Lower leg skin (tissue), 4 donors: ENCODE measurements at regions not wholly inside any gene's neighbourhood (a gene's known extent, or its start where the extent isn't known, plus 50 kb on each side); places are given as distances from the start of the nearest gene placed in this dataset.

Experiments
- DNase-seq, 2 donors: peaks; one replicate each; pipeline ENCODE4 v3.0.0-alpha.2; 2019; ENCODE audit warnings: low spot score in 2 of 2
- H3K4me3 ChIP-seq: fragments of 200-600 bp; sonication (generic); 2 replicates; pipeline ENCODE4 v1.5.1; 2017; ENCODE audit warnings: mild to moderate bottlenecking, low read depth; ENCODE audit not compliant: poor library complexity, severe bottlenecking
- POLR2A ChIP-seq, 2 donors: fragments of 450-650 bp; IDR thresholded peaks; one replicate each; pipeline ENCODE4 v1.6.1; 2016 to 2017; ENCODE audit warnings: antibody characterized with exemption in 2 of 2, mild to moderate bottlenecking in 1 of 2, moderate library complexity in 1 of 2
- WGBS, 2 donors: methylation state at CpG; one replicate each; pipeline ENCODE4 v1.1.5; 2018; 5-methylcytosine and 5-hydroxymethylcytosine counted together
- intact Hi-C: fragments of 100-400 bp; cut with DNase I; formaldehyde crosslinking; loops from one replicate; pipeline ENCODE4 v1.15.0; 2023; ENCODE audit warnings: low total_unique reads
- TF ChIP-seq, protein P1 (sequence below), 3 donors: fragments of 450-650 bp; IDR thresholded peaks; one replicate each; pipeline ENCODE4 v1.5.1; 2016; ENCODE audit warnings: antibody characterized with exemption in 3 of 3, mild to moderate bottlenecking in 3 of 3, moderate library complexity in 2 of 3

GRCh38 chrX:20593402-20593801 lies 326.7 kb upstream of the RPS6KA3 start:
- TF ChIP-seq, protein P1, sequence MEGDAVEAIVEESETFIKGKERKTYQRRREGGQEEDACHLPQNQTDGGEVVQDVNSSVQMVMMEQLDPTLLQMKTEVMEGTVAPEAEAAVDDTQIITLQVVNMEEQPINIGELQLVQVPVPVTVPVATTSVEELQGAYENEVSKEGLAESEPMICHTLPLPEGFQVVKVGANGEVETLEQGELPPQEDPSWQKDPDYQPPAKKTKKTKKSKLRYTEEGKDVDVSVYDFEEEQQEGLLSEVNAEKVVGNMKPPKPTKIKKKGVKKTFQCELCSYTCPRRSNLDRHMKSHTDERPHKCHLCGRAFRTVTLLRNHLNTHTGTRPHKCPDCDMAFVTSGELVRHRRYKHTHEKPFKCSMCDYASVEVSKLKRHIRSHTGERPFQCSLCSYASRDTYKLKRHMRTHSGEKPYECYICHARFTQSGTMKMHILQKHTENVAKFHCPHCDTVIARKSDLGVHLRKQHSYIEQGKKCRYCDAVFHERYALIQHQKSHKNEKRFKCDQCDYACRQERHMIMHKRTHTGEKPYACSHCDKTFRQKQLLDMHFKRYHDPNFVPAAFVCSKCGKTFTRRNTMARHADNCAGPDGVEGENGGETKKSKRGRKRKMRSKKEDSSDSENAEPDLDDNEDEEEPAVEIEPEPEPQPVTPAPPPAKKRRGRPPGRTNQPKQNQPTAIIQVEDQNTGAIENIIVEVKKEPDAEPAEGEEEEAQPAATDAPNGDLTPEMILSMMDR (IDR thresholded peaks at IDR 0.05): no peak
- no peak for TF ChIP-seq POLR2A (IDR thresholded peaks at IDR 0.05)
- intact Hi-C loops: no loop called here
- no peak for DNase-seq
- H3K4me3 ChIP-seq: no peak overlapping the region
- WGBS, 2 donors: 83 to 92% methylated on average over 1 to 2 of the region's 2 CpGs

- 82 to 85% methylated on average over 2 of the region's 2 CpGs for WGBS, 2 donors
- intact Hi-C loops: no loop called here
- no peak for TF ChIP-seq POLR2A (IDR thresholded peaks at IDR 0.05)
- TF ChIP-seq, protein P1 (IDR thresholded peaks at IDR 0.05): no peak
These were observed 324.5 kb upstream of the RPS6KA3 start for GRCh38 chrX:20591246-20591645.

GRCh38 chrX:20585782-20586181 lies 319.1 kb upstream of the RPS6KA3 start:
- no peak overlapping the region for H3K4me3 ChIP-seq
- no peak for DNase-seq
- TF ChIP-seq POLR2A (IDR thresholded peaks at IDR 0.05): no peak
- TF ChIP-seq, protein P1 (IDR thresholded peaks at IDR 0.05): no peak
- 63 to 75% methylated on average over 2 of the region's 2 CpGs for WGBS, 2 donors
- intact Hi-C loops: no loop called here

More at GRCh38 chrX:20591246-20591645, 324.5 kb upstream of the RPS6KA3 start:
- no peak overlapping the region for H3K4me3 ChIP-seq
- no peak for DNase-seq

GRCh38 chrX:20571611-20572010 lies 304.9 kb upstream of the RPS6KA3 start:
- WGBS, 2 donors: 69 to 71% methylated on average over 1 of the region's 1 CpG
- no peak for DNase-seq
- no peak overlapping the region for H3K4me3 ChIP-seq
- intact Hi-C loops: no loop called here
- TF ChIP-seq POLR2A (IDR thresholded peaks at IDR 0.05): no peak
- TF ChIP-seq, protein P1 (IDR thresholded peaks at IDR 0.05): no peak

- intact Hi-C loops: no loop called here
- TF ChIP-seq, protein P1 (IDR thresholded peaks at IDR 0.05): no peak
- H3K4me3 ChIP-seq: no peak overlapping the region
- no peak for DNase-seq
These were observed 300.4 kb upstream of the RPS6KA3 start for GRCh38 chrX:20567108-20567507.

- intact Hi-C loops: no loop called here
- no peak overlapping the region for H3K4me3 ChIP-seq
- no peak for DNase-seq
- TF ChIP-seq POLR2A (IDR thresholded peaks at IDR 0.05): no peak
- TF ChIP-seq, protein P1 (IDR thresholded peaks at IDR 0.05): no peak
- 15 to 39% methylated on average over 3 of the region's 3 CpGs for WGBS, 2 donors
These were observed 280.9 kb upstream of the RPS6KA3 start for GRCh38 chrX:20547611-20548051.
